GM04504 (cell line): ENCODE measurements at regions not wholly inside any gene's neighbourhood (a gene's known extent, or its start where the extent isn't known, plus 50 kb on each side); places are given as distances from the start of the nearest gene placed in this dataset.
"Not testable (repeated sequence)": the region's sequence is repeated elsewhere in the genome, so short reads cannot be mapped to it uniquely, and the experiment has no call there.

ENCODE experiments used
- DNase-seq: peaks from one replicate; pipeline ENCODE4 v3.0.0-alpha.2; 2012; ENCODE audit warnings: low read depth

DNA sequence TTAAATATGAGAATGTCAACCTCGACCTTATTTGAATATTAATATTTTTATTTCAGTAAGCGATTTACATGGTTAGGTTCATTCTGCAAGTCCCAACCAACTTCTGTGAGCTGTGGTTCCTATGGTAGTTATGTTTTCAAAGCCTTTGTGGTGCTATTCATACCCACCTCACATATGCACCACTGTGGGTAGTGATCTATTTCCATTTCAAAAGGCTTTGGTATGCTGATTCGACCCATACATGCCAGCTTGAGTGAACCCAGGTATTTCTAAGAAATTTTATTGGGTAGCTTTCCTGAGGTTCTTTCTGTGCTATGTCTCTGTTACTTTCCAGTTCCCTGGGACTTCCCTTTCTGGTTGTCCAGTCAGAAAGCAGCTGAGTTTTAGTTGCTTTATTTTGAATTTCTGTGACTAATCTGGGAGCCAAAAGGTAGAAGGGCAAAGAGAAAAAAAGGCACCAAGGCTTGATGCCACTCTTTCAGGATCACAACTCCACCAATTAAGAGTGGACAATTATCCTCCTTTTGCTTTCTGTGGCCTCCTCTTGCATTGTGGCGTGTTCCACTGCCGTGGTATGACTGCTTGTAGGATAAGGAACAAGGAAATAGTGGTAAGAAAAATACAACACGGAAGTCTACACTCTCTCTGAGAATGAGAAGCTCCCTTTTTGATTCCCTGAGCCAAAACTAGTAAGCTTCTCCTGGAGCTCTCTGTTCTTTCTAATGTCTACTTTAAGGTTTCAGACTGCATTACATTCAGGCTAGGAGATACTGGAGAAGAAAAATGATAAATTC, 729.1 kb downstream of the NOVA1 start:
- DNase-seq, result no peak

DNA sequence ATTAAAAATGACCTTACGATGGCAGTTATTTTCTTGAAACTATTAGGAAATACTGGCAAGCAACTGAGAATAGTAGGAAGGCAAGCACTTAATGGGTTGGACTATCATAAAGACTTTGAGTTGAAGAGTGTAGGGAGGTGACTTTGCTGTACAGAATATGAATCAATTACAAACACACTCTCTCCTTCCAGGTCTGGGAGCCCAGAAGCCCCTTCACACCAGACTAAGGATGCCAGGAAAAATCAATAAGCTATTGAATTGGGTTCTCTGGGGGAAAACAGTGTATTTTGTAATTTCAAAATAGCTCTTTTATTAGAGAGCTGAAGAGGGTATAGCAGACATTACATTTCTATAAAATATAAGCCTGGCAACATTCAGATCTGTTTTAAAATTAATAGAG, 736.4 kb downstream of the NOVA1 start:
- DNase-seq, result no peak

DNA sequence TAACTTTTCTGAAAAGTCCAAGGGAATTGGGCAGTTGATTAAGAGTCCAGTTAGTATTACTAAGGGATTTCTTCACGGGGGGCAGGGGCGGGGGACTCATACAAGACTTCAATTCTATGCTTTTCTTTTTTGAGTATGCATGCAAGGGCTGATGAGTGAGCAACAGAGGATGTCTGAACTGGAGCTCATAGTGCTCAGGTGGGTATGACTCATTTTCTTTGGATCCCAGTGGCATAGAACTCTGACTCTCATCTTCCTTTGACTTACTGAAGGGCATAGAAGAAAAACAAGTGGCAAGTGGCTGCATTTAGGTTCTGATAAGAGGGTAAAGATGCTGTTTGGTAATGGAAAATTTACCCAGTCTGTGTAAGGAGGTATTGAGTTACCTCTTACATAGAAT, 749.2 kb downstream of the NOVA1 start:
- DNase-seq, result no peak

DNA sequence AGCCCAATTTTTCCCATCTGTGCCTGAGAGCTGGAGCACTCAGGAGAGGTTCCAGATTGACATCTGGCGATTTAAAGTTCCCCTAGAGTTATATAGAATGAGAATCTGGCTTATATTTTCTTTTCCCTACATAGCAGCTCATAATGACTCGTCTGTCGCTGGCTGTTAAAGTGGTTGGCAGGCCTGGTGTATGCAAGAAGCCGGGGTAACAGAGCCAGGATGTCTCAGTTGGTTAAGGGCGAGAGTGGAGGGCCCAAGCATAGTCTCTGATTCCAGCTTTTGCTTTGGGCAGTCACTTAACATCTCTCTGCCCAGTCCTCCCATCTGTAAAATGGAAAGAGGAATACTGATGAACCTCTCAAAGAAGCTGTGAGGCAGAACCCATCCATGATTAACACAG, 751.6 kb downstream of the NOVA1 start:
- DNase-seq, result no peak

DNA sequence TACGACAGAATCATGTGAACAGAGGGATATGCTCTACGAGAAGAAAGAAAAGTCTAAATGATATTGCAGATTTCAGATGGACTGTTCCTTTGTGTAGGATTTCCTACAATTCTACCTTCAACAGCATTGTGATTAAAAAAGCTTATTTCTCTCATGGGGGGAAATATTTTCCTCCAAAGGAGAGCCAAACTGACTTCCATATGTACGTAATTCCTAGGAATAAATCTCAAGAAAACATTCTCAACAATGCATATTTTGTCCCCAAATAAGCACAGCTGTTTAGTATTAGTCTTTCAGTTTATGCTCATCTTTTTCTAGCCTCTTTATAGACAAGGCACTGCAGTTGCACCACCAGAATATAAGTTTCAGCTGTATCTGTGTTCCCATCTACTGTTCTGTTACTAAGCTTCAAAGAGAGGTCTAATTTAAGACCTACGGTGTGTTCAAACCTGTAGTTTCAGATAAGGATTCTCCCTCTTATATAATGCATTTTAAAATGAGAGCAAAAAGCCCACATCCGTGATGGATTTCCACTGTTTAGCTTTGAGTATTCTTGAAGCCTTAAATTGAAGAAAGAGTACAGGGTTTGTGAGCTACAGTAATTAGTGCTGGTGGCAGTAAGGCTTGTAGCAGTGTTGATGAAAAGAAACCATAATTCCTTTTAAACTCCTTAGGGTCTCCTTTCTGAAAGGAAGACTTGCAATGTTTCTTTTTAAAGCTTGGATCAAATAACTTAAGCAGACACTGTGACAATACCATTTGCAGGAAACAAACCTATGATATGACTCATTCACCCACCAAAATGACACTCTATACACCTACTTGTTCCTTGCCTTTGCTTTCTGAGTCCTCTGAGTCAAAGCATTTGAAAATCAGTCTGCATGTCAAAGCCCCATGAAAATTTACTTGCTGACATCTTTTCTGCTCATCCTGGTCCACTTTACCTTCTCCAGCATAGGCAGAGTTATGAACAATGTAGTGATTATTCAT, 754.1 kb downstream of the NOVA1 start:
- DNase-seq, result no peak

DNA sequence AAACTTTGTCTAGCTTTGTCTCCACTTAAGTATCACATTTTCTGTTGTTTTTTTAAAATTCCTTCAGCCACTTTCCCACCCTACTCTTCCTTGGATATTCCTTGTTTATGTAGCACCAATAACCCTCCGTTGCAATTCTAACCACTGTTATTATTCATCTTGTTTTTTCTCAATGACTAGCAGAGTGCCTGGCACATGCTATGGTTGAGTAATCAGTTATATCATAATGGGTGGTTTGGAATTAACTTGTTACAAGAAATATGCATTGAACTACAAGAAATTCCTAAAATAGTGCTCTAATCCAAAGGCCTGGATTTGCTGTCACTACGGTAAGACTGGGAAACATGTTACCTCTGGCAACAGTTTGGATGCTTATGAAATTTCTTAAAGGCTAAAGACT, 756.6 kb downstream of the NOVA1 start:
- DNase-seq, result no peak

DNA sequence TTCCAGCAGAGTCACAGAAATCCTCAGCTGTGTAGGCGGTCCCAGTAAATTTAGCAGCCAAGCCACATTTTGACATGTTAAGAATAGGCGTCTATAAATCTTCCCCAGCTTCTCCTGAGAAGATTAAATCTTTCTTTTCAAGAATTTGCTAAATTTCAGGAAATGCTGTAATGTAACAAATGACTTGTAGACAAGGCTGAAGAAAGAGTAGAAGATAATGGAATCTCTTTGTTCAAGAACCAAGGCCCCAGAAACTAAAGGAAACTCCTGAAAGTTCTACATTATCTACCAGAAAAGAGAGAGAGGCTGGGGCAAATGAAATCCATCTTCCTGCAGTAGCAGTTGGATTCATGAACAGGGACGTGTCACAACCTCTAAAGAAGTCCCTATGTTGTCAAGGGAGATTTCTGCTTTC, 760.3 kb downstream of the NOVA1 start:
- DNase-seq, result no peak

DNA sequence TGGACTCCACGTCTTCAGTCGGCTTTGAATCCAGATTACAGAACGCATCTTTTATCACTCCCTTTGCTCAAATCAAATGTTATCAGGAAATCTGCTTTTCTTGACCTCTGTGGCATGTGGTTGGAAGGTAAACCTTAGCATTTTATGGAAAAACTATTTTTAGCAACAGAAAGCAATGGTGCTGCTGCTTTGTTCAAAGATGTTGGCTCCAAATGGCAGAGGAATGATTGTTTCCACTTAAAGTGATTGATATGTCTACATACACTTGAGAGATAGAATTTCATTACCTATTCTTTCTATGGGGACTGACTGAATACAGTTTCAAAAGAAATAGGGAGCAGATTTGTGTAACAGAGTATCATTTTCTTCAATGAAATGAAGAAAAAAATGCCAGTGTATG, 761.2 kb downstream of the NOVA1 start:
- DNase-seq, result no peak

DNA sequence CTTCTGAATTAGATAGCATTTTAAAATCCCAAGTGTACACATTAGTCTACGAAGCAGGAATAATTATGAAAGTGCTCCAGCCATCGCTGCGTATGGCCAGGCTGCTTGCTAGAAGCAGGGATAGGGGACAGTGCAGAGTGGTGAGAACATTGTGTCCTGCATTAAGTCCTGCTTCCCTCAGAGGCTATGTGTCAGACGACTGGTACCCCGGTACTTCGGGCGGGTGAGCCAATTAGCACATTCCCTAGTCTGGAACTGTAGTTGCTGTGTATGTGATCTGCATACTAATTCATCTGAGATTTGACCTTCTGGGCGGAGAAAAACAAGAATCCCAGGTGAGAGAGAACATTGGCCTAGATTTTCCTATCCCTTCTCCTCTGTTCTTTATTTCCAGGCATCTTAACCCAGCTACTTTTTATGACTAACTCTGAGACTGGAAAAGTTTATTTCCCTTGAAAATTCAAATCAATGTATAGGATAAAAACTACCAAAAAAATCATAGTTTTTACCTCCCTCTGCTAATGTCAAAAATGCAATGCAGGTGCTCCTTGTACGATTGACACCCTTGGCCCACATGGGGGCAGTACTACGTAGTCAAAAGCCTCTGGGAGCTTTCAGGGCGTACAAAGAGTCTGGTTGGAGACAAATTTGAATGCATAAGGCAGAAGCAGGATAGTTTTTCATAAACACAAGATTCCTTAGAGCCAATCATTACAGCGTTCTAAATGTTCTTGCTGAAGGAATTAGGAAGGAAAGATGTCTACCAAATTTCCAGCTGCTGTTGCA, 764.3 kb downstream of the NOVA1 start:
- no peak for DNase-seq

DNA sequence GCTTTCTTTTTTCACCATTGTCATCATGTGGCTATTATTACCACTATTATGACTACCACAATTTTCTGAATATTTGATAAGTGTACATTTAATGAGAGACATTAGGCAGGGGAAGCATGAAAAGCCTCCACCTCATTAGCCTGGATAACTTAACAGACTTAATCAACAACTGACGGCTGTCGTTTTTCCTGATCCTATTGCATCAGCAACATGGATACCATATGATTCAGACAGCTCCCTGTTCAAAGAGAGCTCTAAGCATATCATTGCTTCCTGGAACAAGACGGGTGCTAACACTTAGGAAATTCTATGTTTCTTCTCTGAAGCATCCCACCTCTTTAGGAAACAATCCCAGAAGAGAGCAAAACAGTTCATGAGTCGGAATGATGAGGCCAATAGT, 765.2 kb downstream of the NOVA1 start:
- DNase-seq, result no peak

DNA sequence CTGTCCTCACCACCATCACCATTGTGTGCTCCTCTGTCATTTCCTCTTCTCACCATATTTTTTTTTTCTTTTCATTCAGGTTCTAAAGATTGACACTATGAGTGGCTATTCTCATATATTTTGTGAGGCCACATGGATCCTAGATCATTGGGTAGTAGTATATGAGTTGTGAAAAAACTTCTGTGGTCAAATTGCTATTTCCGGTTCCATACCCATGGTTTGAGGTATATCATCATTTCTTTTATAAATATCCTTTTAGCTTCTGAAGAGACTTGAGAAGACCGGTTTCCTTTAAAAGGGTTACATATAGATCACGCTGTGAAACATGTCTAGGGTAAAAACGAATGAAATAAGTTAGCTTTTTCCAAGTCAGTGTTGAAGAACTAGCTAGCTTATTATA, 769.3 kb downstream of the NOVA1 start:
- DNase-seq, result no peak

DNA sequence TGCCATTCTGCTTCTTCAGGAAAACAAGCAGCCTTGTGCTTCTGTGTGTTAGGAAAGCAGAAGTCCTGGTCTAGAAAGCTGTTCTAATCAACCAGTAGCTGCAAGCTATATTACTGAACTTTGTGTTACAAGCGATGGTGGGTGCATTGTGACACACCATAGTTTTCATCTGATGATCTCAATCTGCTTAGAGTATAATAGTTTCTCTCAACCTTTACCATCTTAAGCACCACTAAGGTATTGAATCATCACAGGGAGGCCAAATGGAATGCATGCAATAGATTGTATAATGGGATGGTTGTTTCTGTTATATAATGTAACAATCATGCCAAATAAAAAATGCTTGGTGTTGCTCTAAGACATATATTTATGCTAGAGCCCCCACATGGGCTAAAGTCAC, 771.7 kb downstream of the NOVA1 start:
- no peak for DNase-seq

DNA sequence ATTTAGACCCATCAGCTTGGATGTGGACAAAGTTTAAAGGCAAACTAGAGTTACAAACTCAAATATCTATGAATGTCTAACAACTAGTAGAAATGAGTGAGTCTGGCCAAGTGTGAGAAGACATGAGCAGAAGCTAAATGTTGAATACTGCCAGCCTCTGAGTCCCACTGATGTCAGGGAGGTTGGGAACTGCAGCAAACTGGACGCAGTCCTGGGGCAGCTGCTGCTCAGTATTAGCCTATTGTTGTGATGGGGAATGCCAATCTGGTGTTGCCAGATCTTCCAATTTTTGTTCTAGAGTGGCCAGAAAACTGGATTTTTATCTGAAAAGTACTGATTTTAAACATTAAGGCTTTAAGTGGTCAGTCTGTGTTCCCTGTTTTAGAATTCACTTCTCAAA, 770.4 kb upstream of the STXBP6 start:
- DNase-seq, result no peak

DNA sequence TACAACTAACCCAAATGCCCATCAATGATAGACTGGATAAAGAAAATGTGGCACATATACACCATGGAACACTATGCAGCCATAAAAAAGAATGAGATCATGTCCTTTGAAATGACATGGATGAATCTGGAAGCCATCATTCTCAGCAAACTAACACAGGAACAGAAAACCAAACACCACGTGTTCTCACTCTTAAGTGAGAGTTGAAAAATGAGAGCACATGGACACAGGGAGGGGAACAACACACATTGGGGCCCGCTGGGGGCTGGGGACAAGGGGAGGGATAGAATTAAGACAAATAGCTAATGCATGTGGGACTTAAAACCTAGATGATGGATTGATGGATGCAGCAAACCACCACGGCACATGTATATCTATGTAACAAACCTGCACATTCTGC, 764.7 kb upstream of the STXBP6 start:
- not testable (repeated sequence) for DNase-seq

DNA sequence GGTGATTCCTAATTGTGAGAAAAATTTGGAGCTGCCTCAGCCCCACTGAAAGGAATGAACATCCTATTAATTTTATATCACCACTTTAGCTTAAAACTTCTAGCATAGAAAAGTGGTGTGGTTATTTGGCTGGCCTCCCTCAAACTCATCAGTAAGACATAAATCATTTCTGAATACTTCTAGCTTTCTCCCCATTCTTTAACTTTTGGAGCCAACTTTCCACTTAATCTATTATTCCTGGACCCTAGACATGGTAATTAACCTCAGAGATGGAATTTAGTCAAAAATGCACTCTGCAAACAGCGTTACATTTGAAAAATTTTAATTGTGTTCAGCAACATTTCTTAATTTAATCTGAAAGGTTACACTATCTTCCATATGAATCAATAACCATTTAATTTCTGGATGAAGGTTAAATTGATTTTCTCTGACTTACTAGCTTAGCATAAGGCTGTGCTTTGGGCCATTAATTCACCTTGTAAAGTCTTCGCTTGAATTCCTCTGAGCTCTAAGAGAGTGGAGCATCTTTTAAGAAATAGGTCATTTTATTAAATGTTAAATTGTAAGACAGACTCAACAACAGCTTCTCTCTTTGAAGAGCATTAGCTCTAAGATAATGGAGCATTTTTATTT, 753.6 kb upstream of the STXBP6 start:
- no peak for DNase-seq

DNA sequence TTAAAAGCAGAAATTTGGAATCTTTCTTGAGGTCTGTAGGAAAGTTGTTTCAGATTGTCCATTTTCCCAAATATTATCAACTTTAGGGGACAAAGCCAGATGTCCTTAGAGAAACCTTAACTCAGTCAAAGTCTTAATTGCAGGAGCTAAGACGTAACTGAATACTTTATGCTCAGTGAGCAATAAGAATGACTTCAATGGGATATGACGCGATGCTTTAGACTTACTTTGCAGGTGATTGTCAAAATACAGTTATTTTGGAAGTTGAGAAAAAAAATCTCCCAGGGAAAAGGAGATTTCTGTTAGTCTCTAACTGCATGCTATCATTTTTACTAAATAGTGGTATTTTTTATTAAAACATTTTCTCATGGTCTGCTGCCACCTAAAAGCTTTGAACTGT, 750.9 kb upstream of the STXBP6 start:
- no peak for DNase-seq

DNA sequence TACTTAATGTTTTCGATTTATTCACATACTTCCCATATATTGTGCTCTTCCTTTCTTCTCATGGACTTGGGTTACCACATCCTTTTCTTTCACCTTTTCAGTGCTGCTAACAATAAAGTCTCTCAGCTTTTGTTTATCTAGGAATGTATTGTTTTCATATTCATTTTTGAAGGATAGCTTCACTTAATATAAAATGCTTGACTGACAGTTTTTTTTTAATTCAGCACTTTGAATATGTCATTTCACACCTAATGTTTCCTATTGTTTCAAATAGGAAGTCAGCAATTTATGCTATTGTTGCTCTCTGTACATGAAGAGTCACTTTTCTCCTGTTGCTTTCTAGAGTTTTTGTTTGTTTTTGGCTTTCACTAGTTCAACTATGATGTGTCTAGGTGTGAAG, 738.3 kb upstream of the STXBP6 start:
- no peak for DNase-seq

DNA sequence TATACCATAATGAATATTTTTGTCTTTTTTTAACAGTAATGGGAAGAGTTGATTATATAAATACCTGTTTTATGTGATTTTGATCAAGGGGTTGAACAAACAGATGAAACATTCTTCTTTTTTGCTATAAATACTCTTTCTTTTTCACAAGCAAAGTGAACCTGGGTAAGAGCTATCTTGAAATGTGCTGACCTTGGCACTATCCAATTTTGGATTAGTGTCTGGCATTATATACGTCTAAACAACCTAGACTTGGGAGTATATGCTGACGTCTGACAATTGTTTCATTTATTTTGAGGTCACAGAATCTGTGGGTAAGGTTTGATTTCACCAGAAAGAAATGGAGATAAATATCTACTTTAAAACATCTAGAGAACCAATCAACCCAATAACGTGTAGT, 716.0 kb upstream of the STXBP6 start:
- DNase-seq, result no peak

DNA sequence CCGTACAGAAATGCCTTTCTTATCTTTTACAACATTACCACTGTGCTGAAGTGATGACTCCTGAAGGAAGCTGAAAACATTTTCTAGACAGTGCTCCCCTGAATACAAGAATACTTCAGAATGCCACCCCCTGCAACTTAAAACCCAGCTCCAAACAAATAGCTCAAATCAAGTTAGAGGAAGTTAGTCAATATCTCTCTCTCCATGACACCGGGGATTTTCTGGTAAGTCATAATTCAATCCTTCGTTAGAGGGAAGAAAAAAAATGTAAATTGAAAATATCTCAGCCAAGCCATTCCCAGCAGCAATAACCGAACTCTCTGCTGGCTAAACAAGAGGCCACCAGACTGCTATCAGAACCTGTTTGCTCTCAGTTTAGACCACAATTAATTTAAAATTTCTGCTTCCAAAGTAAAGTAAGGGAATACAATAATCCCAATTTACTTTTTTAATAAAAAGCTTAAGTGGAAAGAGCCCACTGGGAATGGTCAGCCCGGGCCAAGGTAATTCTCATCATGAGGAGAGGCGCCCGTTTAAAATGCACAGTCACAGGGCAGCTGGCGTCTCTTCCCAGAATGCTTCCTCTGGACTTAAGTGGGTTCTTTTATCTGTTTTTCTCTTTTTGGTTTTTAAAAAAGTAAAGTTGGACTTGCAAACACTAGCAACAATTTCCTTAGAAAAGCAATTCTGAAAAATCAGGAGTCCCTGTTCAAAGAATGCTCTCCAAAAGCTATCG, 710.1 kb upstream of the STXBP6 start:
- DNase-seq, result no peak

DNA sequence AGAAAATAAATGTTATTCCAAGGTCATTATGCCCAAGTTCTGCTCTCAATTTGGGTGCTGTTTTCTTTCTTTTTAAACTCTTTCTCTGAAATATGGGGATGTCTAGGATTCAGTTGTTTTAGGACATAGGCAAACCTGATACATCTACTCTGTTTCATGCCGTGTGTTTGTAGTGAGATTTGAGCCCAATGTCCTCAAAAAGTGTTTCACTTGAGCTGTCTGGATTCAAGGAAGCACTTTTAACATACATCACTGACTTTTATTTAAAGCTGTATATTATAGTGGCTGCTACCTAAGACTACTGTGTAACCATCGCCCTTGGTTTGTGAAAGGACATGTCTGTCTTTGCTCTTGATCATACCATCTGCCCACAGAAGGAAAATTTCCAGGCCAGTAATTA, 709.3 kb upstream of the STXBP6 start:
- DNase-seq, result no peak

DNA sequence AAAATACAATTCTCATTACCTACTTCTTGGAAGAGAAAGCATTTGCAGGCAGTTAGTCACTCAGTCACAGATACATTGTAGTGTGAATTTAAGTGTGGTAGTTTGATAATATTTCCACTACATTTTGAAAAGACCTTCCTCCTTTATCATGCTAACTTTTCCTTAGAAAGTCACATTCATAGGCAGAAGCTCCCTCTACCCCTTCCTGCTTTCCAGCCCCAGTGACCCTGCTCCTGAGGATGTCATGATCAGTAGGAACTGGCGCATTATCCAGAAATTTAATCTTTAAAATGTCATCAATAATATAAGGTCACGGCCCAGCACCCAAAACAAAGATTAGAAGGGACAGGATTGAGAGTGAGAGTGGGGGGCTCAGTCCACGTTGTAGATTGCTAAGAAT, 707.4 kb upstream of the STXBP6 start:
- no peak for DNase-seq
